HG02571 (cell line): ENCODE measurements at regions not wholly inside any gene's neighbourhood (a gene's known extent, or its start where the extent isn't known, plus 50 kb on each side); places are given as distances from the start of the nearest gene placed in this dataset.
A peak's percentile ranks its signal among the peaks of the same experiment; 100 is the strongest.

ENCODE experiments used
- ATAC-seq: cut with Tn5 transposase; IDR thresholded peaks from one replicate; pipeline ENCODE4 v1.9.1; 2021; ENCODE audit warnings: mild to moderate bottlenecking, moderate library complexity; ENCODE audit not compliant: unreplicated experiment

DNA sequence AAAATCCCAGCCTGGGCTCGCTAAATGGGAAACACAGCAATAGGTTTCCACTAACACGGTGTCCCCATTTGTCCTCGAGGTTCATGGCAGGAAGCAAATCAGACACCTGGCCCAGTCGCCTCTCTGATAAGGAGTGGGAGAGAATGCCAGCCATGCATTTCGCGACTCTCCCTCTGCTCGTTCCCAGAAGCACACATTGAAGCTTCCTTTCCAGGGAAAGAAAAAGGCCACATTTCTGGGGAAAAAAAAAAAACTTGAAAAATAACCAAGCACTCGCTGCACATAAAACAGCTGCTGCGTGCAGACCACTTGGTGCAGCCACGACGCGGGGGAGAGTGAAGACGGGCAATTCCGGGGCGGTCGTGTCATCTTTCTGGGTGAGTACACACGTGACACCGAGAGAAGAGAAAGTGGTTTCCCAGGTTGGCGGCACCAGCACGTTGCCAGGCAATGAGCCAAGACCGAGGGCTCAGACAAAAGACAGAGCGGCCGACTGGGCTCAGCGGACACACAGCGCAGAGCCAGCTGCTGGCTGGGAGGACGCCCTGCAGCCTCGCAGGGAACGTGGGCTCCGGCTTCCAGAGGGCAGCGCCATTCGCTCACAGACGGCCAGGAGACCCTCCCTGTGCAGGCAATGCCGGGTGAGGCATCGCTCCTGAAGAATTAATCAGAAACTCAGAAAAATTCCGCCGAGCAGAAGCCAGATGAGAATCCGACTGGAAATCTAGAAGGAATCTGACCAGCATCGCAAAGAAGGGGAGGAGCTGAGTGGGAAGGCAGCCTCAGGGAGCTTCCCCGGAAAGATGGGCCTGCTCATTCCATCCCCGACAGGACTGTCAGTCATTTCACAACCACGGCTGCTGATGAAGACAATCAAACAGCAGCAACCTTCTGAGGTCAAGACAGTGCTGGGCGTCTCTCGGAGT is 83.2 kb upstream of the IRS2 start:
- ATAC-seq: no peak

DNA sequence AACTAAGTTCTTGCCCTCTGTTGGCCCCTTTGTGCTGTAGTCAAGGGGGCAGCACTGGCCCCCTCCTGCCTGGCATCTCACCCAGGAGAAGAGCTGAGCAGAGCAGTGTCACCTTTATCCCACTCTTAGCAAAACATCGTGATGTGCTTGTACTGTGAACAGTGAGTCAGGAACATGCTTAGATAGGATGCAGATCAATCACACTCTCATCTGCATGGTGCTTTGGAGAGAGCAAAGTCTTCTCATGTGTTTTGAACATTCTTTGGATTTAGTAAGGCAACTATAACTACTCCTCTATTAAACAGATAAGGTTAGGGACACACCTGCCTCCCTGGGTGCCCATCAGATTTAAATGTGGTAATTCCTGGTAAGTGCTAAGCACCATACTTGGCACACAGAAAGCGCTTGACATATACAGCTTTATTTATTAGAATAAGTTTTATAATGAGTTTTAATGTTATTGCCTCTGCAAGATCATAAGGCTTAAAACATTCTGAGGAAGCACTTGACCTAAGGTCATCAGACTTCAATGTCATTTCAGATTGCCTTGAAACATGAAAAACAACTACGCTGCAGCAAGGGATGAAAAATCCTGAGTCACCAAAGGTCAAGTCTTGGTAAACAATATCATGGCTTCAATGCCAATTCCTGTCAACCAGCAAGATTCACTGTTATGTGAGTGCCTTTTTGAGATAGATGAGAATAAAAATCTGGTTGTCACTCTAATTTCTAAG is 82.4 kb upstream of the IRS2 start:
- no peak for ATAC-seq

DNA sequence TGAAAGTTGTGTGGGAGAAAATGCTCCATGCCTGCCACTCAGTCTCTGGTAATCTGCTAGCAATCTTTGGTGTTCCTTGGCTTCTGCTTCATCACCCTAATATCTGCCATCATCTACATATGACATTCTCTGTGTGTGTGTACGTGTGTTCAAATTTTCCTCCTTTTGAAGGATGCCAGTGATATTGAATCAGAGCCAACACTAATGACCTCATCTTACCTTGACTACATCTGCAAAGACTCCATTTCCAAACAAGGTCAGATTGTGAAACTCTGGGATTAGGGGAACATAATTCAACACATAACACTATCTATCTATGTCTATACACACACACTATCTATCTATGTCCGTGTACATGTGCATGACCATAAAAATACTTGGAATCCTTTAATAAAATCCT is 81.4 kb upstream of the IRS2 start:
- ATAC-seq: no peak

DNA sequence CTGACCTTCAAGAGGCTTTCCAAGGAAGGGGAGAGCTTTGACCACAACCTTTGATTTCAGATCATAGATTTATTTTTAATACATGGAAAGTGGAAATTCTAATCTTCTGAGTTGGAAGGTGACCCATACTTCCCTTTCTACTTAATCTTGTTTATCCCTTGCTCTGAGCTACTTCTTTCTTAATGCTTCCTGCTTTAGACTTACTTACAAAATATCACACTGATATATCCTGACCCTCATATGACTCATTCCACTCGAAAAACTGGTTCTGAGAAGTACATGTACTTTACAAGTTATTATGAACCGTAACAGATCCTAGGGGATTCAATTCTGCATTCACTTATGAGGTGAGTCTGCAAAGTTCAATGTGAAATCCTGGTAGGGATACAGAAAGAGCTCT is 76.2 kb upstream of the IRS2 start:
- no peak for ATAC-seq

DNA sequence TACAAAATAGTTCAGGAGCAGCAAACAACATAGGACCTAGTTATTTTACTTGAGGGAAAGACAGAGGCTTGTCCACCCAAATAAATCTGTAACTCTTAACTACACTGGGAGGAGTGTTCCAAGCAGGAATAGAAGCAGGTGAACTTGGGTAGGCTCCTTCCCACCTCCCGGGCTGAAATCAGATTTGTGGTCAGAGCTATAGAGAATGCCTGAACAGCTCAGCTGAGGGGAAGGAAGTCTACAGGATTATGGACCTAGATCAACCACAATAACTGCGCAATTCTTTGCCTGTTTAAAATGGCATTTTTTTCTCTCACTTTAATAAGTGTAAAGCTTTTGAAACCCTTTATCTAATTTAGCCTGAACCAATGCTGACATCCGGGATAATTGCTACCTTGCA is 73.5 kb upstream of the IRS2 start:
- ATAC-seq: no peak

DNA sequence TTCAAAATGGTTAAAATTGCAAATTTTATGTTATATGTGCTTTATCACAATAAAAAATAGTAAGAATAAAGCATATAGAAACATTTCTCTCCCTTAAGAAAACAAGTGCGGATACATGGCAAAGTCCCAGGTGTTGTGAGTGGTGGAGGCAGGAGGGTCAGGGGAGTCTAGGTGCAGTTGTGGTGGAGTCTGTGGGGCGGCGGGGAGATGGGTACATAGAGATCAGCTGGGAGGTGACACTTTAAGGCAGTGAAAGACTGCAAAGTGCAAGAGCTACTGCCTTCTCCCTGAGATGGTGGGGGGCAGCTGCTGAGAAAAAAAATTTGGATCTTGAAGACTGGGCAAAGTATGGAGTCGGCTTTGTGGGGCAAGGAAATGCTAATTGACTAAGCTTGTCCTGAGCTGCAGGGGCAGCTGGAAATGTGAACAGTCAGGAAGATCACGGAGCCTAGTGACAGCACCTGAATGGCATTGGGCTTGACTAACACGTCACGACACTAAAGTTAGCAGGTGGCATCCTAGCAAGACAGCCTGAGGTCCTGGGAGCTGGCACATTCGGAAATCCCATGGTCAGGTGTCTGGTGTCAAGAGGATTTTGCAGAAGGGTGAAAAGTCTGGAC is 72.9 kb upstream of the IRS2 start:
- ATAC-seq: no peak

DNA sequence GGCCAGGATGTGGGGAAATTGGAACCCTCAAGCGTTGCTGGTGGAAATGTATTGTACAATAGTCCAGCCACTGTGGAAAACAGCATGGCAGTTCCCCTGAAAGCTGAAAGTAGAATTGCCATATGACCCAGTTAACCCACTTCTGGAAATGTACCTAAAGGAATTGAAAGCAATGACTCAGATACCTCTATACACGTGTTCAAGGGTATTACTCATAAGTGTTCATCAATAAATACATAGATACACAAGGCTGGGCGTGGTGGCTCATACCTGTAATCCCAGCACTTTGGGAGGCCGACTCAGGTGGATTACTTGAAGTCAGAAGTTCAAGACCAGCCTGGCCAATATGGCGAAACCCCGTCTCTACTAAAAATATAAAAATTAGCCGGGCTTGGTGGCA is 71.9 kb upstream of the IRS2 start:
- ATAC-seq: no peak

DNA sequence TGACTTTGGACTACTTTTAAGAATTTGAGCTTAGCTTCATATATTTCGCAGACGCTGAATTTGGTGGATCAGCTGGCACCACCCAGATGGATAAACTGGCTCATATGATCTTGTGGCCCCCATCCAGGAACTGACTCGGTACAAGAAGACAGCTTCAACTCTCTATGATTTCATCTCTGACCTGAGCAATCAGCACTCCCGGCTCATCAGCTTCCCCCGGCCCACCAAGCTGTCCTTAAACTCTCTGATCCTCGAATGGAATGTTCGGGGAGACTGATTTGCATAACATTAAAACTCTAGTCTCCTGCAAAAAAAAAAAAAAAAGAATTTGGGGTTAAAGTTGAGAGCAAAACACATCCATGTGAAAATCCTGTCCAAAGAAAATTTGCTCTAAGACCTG is 71.4 kb upstream of the IRS2 start:
- no peak for ATAC-seq

DNA sequence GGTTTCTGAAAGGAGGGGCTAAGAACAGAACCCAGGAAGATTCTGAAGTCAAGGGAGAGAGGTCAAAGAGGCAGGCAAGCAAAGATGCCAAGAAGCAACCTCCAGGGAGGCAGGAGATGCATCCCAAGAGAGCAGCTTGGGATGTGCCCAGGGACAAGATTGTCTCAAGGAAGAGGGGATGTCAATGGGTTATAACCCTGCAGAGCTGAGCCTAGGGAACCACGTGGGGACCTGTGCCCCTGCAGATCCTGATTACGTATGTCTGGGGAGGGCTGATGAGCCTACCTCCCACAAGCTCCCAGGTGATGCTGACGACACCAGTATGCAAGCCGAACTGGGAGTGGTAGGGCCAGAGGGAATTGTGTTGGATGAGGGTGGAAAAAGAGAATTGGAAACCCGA is 70.9 kb upstream of the IRS2 start:
- ATAC-seq: no peak

DNA sequence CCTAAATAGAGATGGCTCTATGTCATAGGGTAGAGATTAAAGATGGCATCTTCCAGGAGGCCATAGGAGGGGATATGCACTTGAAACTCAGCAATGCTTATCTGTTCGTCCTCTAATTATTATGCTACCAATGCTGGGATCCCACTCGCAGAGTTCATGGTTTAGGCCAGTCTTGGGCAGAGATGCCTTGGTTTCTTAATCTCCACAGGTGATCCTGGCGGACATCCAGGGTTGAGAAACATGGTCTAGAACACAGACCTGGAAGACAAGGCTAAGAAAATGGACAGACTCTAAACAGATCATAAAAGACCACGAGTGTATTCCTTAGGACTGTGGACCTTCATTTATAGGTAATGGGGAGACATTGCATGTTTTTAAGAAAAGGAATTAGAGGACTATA is 70.0 kb upstream of the IRS2 start:
- ATAC-seq: no peak

DNA sequence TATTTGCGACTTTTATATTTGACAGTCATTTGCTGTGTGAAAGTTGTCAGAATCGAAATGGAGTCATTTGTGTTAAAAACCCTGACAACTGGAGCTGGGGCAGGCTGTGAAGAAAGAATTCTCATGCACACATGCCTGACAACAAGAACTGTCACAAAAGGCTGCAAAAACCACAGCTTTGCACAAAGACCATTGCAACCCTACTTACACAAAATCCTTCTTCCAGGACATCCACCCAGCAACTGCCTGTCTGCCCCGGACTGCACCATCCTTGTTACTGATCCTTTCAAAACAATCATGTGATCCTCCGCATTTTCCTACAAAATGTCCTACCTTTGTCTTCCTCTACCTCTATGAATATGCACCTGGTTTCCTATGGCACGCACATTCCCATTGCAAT is 66.8 kb upstream of the IRS2 start:
- ATAC-seq: no peak

DNA sequence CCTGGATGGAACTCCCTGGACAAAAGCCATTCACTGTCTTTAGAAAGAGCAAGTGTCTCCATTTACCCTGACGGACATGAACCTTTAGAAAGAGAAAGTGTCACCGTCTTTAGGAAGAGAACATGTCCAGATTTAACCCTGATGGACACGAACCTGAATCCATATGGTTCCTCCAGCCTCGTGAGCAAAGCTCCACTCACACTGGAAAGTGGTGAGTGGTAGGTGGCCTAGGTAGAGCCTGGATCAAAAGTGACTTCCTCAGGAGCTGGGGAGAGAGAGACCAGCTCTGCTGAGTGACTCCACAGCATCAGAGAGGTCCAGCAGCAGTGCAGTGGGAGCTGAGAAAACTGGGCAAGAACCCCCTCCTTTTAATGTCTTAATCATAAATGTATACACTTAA is 59.8 kb upstream of the IRS2 start:
- ATAC-seq: no peak

DNA sequence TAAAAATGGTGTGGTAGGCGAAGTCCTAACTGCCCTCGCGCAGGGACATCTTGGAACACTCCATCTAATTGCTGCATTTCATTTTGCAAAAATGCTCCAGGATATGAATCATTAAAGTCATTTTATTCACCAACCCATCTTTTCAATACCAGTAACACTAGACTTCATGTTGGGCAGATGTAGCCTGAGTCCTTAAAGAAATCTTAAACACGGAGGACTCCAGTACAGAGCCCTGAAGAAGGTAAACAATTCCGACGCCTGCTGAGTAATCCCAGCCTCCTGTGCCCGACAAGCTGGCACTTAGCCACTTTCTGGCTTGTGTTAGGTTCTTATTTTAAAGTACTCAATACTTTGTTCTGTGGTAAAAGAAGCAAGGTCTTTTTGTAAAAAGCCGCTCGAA is 58.0 kb upstream of the IRS2 start:
- no peak for ATAC-seq

DNA sequence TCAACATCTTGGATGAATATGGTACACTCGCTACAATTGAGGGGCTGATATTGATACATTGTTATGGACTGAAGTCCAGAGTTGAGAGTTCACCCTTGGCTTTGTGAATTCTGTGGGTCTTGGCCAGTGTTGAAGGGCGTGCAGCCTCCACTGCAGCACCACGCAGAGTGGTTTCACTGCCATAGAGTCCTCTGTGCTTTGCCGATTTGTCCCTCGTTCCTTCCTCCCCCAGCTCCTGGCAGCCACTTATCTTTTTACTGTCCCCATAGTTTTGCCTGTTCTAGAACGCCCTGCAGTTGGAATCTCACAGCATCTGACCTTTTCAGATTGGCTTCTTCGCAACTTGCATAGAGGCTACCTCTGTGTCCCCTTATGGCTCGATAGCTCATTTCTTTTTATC is 57.3 kb upstream of the IRS2 start:
- ATAC-seq: no peak

DNA sequence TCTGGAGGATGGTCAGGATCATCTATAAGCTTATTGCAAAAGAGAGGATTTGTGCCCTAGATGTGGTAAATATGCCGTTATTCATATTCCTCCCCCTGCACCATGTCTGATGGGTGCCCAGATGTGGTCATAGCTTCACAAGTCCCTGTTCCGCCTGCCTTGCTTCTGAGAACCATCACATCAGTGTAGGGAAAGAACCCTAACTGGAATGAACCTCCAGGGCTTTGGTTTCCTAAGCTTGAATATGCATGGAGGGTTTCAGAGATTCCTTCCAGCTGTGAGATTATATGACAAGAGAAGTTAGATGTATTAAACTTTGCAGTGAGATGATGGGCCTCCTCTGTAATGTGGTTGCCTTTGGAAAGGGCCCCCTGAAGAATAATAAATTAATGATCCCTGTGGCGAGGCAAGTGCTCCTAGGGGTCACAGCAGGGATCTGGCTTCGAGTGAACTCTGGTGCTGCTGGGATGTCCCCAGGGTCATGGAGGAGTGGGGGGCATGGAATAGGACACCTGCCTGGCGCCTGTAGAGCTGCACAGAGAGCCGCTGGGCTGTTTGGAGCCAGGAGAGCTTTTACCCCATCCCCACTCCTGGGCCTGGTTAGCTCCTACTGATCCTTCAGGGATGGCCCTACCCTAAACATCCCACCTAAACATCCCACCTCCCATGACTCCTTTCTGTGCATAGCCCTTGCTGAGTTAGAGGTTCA is 56.0 kb upstream of the IRS2 start:
- ATAC-seq: no peak

DNA sequence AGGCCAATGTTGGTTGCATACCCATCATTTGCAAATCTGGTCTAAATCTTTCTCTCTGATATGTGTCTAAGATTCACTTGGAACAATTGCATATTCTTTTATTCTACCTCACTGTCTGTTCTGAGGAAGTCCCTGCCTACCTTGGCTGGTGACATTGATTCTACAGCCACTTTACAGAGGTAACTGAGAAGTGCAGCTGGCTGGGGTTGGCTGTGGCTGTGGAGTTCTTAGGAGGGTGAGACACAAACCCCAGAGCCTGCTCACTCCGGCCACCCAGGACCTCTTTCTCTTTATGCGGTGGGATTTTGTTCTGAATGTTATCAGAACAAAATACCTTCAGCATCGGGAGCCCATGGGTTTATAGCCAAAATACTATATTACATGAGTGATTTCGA is 54.5 kb upstream of the IRS2 start:
- no peak for ATAC-seq

DNA sequence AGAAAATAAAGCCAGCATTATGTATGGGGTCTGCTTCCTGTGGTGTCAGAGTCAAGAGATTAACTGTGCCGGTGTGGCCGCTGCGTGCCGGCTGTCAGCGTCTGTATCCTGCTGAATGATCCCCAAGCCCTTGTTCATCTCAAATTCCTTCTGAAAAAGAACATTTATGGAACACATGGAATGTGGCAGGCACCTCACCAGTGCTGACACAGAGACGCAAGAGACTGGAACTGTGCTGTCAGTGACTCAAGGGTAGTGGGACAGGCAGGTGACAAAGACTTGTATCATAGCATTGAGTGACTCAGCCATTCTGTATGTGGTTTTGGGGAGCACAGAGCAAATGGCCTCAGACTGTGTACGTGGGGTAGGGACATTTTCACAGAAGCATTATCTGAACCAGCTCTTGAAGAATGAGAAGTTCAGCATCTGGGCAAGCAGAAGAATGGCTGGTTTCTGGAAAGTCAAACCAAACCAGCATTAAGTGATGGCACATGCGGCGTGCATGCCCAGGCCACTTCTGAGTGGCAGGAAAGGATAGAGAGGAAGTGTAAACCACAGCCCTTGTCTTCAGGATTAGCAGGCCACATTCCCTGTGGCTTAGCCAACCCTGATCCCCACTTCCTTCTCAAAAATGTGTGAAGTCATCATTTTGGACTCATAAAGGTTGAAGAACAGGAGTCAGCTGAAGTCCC is 54.0 kb upstream of the IRS2 start:
- no peak for ATAC-seq

DNA sequence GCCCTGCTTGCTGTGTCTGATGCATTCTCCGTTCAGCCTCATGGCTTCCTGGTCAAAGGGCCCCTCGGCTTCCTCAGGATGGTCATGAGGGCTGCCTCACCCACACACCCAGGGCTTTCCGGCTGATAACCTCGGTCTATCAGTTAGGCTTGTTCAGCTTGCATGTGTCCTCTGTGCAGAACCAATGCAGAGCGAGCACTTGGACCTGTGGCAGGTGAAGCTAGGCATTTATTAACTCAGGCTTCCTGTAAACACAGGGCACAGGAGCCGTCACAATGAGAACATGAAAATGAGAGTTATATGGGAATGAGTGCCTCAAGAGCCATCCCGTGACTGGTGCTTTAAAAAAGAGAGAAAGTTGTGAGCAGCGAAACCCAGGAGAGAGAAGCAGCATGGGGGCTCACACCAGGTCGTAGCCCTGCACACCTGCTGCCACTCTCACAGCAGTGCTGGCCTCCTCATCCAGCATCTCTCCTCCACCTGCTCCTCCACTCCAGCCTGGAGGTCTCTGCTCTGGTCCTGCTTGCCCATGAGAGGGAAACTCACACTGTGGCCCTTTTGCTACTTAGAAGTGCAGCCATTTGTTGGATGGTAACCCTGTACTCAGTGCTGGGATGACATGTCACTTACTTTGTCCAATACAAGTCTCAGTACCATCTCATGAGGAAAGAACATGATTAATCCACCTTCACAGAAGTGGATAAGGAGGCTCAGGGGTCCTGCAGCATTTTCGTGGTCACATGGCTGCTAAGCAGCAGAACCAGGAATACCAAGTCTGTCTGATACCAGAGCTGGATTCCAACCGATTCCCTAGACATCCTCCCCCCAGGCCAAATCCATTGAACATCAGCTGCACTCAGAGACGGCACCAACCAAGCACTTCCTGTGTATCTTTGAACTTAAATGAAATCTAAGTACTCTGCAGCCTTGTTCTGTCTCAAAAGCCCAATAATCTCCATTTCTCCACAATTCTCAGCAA is 50.5 kb upstream of the IRS2 start:
- peak; percentile 49 for ATAC-seq
